NCI-H2107 treated with DMSO at 0.1 percent for 48 hours (cell line): ENCODE measurements at regions not wholly inside any gene's neighbourhood (a gene's known extent, or its start where the extent isn't known, plus 50 kb on each side); places are given as distances from the start of the nearest gene placed in this dataset.
"Not testable (repeated sequence)": the region's sequence is repeated elsewhere in the genome, so short reads cannot be mapped to it uniquely, and the experiment has no call there.

Experiments used
- DNase-seq: peaks from one replicate; lab custom pipeline; 2025; ENCODE audit not compliant: unreplicated experiment; lab: John Stamatoyannopoulos, UW

- no peak for DNase-seq
Measured at GRCh38 chr1:234770924-234771540, 161.1 kb upstream of the IRF2BP2 start.

GRCh38 chr1:234769986-234770795 is 160.2 kb upstream of the IRF2BP2 start:
- no peak for DNase-seq

GRCh38 chr1:234769284-234769985 is 159.5 kb upstream of the IRF2BP2 start:
- DNase-seq: no peak

DNA sequence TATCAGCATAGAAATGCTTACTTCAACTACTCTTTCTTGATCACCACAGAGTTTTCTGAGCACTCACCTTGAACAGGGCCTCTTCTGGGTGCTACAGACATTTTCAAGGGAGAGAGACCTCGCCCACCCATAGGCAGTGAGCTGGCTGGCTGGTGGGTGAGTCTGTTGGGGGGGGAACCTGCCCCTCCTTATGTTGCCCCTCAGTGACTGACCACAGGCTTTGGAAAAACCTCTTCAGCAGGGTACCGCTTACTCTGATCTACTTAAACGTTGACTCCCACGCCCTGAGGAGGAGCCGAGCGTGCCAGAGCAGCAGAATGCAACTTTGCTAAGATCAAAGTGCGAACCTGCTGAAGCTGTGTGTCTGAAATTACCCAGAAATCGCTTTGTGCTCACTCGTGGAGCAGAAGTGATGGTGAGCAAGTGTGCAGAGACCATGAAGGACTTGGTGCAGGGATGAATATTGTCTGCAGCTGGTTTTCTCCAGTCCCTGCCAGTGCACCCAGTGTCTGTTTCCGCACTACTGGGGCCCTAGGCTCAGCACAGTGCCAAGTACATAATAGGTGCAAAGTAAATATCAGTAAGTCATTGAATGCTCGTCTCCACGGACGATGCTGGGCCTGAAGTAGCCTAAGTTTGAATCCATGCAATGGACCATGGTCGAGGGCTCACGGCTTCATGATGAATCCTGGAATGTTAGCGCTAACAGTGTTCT is 158.7 kb upstream of the IRF2BP2 start:
- no peak for DNase-seq

- DNase-seq: no peak
Measured at GRCh38 chr1:234768171-234768568, 158.2 kb upstream of the IRF2BP2 start.

DNA sequence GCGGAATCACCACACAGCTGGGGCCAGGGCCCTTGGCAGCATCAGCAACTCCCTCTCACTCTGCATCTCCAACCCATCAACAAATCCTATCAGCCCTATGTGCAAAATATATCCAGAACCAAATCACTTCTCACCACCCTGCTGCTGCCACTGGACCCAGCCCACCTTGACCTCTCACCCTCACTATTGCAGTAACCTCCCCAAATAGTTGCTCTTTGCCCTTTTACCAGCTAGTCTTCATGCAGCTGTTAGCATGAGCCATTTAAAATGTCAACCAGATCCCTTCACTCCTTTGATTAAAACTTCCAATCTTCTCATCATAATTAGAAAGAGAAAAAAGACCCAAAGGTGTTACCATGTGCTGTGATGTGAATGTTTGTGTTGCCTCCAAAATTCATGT is 155.7 kb upstream of the IRF2BP2 start:
- no peak for DNase-seq

- DNase-seq: no peak
Measured at GRCh38 chr1:234765181-234765580, 155.2 kb upstream of the IRF2BP2 start.

GRCh38 chr1:234763910-234764309 is 153.9 kb upstream of the IRF2BP2 start:
- DNase-seq: no peak

DNA sequence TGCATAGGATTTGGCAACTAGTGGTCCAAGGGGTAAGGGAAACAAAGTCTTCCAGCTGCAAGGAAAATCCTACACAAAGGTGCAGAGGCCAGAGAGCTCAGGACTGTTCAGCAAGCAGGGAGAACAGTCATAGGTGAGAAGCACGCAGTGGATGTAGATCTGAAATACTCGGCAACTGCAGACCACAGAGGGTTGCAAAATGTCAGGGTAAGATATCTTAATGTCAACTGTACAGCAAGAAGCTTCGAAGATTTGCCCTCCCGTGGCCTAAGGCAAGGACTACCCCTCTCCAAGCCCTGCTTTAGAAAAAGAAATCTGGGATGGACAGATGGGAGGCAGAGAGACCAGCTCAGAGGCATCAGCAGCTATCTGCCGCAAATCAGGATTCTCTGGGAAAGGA is 153.4 kb upstream of the IRF2BP2 start:
- no peak for DNase-seq

GRCh38 chr1:234762127-234762526 is 152.1 kb upstream of the IRF2BP2 start:
- not testable (repeated sequence) for DNase-seq

GRCh38 chr1:234760303-234760723 is 150.3 kb upstream of the IRF2BP2 start:
- no peak for DNase-seq

DNA sequence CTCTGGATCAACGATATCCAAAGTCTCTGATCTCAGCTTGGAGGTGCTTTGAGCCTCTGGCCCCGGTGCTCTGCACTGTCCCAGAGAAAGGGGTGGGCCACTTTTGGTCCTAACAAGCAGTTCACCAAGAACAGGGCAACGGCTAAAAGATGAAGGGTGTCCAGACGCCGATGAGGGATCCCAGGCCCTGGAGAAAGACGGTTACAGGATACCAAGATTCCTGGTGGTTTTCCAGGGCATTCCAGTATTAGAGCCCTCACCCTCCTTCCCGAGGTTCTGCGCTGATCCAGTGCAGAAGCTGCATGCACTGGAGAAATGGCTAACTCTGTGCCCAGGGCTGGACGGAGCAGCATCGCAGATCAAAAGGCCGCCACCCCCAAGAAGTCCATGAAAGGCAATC is 149.9 kb upstream of the IRF2BP2 start:
- no peak for DNase-seq

DNA sequence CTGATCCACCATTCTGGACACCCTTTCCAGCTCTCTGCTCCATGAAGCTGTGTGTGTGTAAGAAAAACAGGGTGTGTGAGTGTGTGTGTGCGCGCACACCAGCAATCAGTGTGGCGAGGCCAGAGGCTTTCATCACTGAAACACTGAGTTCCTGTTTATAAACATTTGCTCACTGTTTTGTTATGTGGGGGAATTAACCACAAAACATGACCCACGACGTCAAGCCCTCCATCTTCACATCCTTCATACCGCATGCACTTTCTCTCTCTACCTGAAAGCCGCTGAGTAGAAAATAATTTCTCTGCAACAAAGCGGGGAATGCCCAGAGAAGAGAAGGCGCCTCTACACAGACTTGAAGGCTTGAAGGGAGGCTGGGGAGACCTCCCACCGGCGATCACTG is 148.9 kb upstream of the IRF2BP2 start:
- DNase-seq: no peak

GRCh38 chr1:234756857-234757256 is 146.9 kb upstream of the IRF2BP2 start:
- no peak for DNase-seq

- no peak for DNase-seq
Measured at GRCh38 chr1:234756066-234756774, 146.2 kb upstream of the IRF2BP2 start.

DNA sequence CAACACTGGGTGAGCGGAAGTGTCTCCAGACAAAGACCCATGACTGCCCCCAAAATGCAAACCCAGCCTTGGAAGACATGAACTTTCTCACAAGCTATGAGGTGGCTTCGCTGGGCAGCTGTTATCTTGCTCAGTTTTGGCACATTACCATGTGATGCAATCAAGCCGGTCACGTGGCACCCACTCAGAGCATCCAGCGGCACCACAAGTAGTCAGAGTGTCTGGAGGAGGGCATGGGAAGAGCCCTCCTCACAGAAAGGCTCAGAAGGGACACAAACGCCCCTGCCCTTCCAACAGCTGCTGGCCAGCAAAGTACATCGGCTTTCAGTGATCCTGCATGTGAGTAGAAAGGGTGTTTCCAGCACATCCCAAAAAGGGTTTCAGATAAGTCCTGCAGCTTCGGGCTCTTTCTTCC is 145.5 kb upstream of the IRF2BP2 start:
- DNase-seq: peak; percentile 46

- no peak for DNase-seq
Measured at GRCh38 chr1:234753979-234754378, 144.0 kb upstream of the IRF2BP2 start.

- DNase-seq: no peak
Measured at GRCh38 chr1:234752927-234753326, 142.9 kb upstream of the IRF2BP2 start.

DNA sequence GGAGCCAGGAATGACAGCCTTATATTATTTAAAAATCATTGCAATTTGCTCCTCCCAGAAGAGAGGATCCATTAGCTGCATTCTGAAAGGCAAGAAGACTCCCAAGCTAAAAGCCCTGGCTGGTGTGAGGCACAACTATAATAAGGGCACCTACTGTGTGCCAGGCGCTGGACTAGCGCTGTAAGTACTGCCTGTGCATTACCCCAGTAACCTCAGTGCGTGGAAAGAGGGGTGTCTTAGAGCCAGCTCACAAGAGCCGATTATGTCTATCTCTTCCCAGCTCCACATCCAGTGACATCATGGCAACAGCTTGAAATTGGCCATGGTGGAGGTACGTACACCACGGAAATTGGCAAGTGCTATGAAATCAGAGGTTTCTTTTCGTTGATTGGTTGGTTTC is 141.7 kb upstream of the IRF2BP2 start:
- DNase-seq: no peak

DNA sequence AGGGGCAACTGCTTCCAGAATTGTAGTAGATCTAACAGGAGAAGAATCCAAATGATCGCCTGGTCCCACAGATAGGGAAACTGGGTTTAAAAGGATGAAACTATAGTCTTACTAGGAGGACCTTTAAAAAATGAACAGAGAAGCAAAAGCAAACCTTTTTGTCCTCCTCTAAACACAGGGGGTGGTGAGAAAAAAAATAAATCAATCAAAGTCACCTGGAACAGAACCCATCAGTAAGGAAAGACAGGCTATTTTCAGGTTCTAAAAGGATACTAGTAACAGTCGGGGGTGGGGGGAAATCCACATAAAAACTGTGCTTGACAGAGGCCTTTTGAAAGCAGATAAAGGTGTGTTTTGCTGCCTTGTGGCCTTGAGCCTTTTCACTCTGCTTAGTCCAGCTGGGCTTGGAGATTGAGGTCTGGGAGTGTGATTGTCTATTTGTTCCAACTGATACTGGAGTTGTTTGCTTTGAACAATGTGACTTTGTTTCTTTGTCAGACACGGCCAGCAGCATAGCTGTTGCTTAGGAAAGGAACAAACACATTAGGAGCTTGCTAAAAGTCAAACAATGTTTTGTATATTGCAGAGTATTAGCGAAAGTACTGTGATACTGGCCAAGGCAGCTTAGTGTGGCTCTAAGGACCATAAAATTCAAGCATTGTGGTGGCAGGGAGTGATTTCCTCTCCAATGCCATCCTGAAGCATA is 141.1 kb upstream of the IRF2BP2 start:
- DNase-seq: peak; percentile 73
